HepG2 (cell line): ENCODE measurements at regions not wholly inside any gene's neighbourhood (a gene's known extent, or its start where the extent isn't known, plus 50 kb on each side); places are given as distances from the start of the nearest gene placed in this dataset.

Experiments
- ATRX ChIP-seq: sonication (generic); formaldehyde crosslinking; IDR thresholded peaks from 2 replicates; pipeline ENCODE4 v1.4.0; 2020; ENCODE audit warnings: missing genetic modification reagents, borderline replicate concordance
- E2F1 ChIP-seq: sonication (generic); formaldehyde crosslinking; IDR thresholded peaks from 2 replicates; pipeline ENCODE4 v1.5.0; 2020; ENCODE audit warnings: missing genetic modification reagents
- HOXA9 ChIP-seq: sonication (generic); formaldehyde crosslinking; IDR thresholded peaks from 2 replicates; pipeline ENCODE4 v1.8.1; 2022; ENCODE audit warnings: missing genetic modification reagents, mild to moderate bottlenecking, moderate library complexity, borderline replicate concordance
- JUNB ChIP-seq: sonication (generic); formaldehyde crosslinking; IDR thresholded peaks from 2 replicates; pipeline ENCODE4 v1.8.0; 2022; ENCODE audit warnings: missing genetic modification reagents, mild to moderate bottlenecking, borderline replicate concordance
- KMT2B ChIP-seq: IDR thresholded peaks from 2 replicates; pipeline ENCODE4 v1.6.1; 2016; ENCODE audit warnings: missing genetic modification reagents, missing compliant biosample characterization
- MBD4 ChIP-seq: IDR thresholded peaks from 2 replicates; pipeline ENCODE4 v1.6.1; 2012; ENCODE audit warnings: low read length, inconsistent platforms, borderline replicate concordance
- MED13 ChIP-seq: sonication (generic); formaldehyde crosslinking; IDR thresholded peaks from 2 replicates; pipeline ENCODE4 v1.5.0; 2020; ENCODE audit warnings: missing genetic modification reagents
- NFKBIZ ChIP-seq: IDR thresholded peaks from 2 replicates; pipeline ENCODE4 v1.6.1; 2018; ENCODE audit warnings: missing genetic modification reagents, missing compliant biosample characterization
- RBM22 ChIP-seq: fragments of 200-400 bp; formaldehyde crosslinking; optimal IDR thresholded peaks from 2 replicates; pipeline ENCODE3; 2017; ENCODE audit warnings: mild to moderate bottlenecking, low read length, moderate library complexity
- SP4 ChIP-seq: sonication (generic); formaldehyde crosslinking; IDR thresholded peaks from 2 replicates; pipeline ENCODE4 v1.8.1; 2023; ENCODE audit warnings: mild to moderate bottlenecking, missing genetic modification reagents
- U2AF1 ChIP-seq: fragments of 200-400 bp; formaldehyde crosslinking; optimal IDR thresholded peaks from 2 replicates; pipeline ENCODE3; 2017; ENCODE audit warnings: mild to moderate bottlenecking, low read depth, low read length
- ZBTB7B ChIP-seq: sonication (generic); formaldehyde crosslinking; IDR thresholded peaks from 2 replicates; pipeline ENCODE4 v1.4.0; 2020; ENCODE audit warnings: missing genetic modification reagents
- ZNF235 ChIP-seq: sonication (generic); formaldehyde crosslinking; IDR thresholded peaks from 2 replicates; pipeline ENCODE4 v1.8.1; 2023; ENCODE audit warnings: mild to moderate bottlenecking, missing genetic modification reagents, borderline replicate concordance
- ZNF530 ChIP-seq: sonication (generic); formaldehyde crosslinking; IDR thresholded peaks from 2 replicates; pipeline ENCODE4 v1.5.0; 2020; ENCODE audit warnings: low read depth, mild to moderate bottlenecking, missing genetic modification reagents
- ZNF646 ChIP-seq: sonication (generic); formaldehyde crosslinking; IDR thresholded peaks from 2 replicates; pipeline ENCODE4 v1.9.0; 2021; ENCODE audit warnings: mild to moderate bottlenecking, missing genetic modification reagents
- ZNF724P ChIP-seq: sonication (generic); formaldehyde crosslinking; IDR thresholded peaks from 2 replicates; pipeline ENCODE4 v1.8.0; 2022; ENCODE audit warnings: missing genetic modification reagents, borderline replicate concordance
- ZNF740 ChIP-seq: sonication (generic); formaldehyde crosslinking; IDR thresholded peaks from 2 replicates; pipeline ENCODE4 v1.4.0; 2020; ENCODE audit warnings: missing genetic modification reagents
- ZNF772 ChIP-seq: sonication (generic); formaldehyde crosslinking; IDR thresholded peaks from 2 replicates; pipeline ENCODE4 v1.5.0; 2020; ENCODE audit warnings: mild to moderate bottlenecking, missing genetic modification reagents
- ZNF792 ChIP-seq: IDR thresholded peaks from 2 replicates; pipeline ENCODE4 v1.6.1; 2016
- TF ChIP-seq, protein P1 (sequence below): sonication (generic); formaldehyde crosslinking; conservative IDR thresholded peaks from 2 replicates; pipeline ENCODE4 v1.5.0; 2020; ENCODE audit warnings: missing genetic modification reagents
- TF ChIP-seq, protein P2 (sequence below): sonication (generic); formaldehyde crosslinking; IDR thresholded peaks from 2 replicates; pipeline ENCODE4 v1.4.0; 2020; ENCODE audit warnings: mild to moderate bottlenecking, missing genetic modification reagents

GRCh38 chr4:92012899-92013867 is 290.6 kb upstream of the GRID2 start (continued):
- TF ChIP-seq ZNF724P (CRISPR knock-in tag) (no peak), MBD4 (no peak), ZNF235 (no peak), U2AF1 (no peak), NFKBIZ (CRISPR knock-in tag) (no peak), E2F1 (no peak), ZNF740 (CRISPR knock-in tag) (no peak), KMT2B (CRISPR knock-in tag) (no peak), HOXA9 (no peak), ZNF772 (no peak), ZBTB7B (CRISPR knock-in tag) (no peak), JUNB (CRISPR knock-in tag) (no peak), MED13 (CRISPR knock-in tag) (no peak), ZNF530 (CRISPR knock-in tag) (no peak), ZNF646 (CRISPR knock-in tag) (no peak), RBM22 (no peak), SP4 (no peak), ZNF792 (CRISPR knock-in tag) (no peak), ATRX (CRISPR knock-in tag) (no peak)
- TF ChIP-seq, protein P1, sequence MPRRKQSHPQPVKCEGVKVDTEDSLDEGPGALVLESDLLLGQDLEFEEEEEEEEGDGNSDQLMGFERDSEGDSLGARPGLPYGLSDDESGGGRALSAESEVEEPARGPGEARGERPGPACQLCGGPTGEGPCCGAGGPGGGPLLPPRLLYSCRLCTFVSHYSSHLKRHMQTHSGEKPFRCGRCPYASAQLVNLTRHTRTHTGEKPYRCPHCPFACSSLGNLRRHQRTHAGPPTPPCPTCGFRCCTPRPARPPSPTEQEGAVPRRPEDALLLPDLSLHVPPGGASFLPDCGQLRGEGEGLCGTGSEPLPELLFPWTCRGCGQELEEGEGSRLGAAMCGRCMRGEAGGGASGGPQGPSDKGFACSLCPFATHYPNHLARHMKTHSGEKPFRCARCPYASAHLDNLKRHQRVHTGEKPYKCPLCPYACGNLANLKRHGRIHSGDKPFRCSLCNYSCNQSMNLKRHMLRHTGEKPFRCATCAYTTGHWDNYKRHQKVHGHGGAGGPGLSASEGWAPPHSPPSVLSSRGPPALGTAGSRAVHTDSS (CRISPR knock-in tag): no peak
- TF ChIP-seq, protein P2, sequence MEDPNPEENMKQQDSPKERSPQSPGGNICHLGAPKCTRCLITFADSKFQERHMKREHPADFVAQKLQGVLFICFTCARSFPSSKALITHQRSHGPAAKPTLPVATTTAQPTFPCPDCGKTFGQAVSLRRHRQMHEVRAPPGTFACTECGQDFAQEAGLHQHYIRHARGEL (CRISPR knock-in tag): no peak
